HG03135 (cell line): ENCODE measurements at regions not wholly inside any gene's neighbourhood (a gene's known extent, or its start where the extent isn't known, plus 50 kb on each side); places are given as distances from the start of the nearest gene placed in this dataset.
"Not testable (repeated sequence)": the region's sequence is repeated elsewhere in the genome, so short reads cannot be mapped to it uniquely, and the experiment has no call there.

Experiments
- ATAC-seq: cut with Tn5 transposase; IDR thresholded peaks from one replicate; pipeline ENCODE4 v1.9.1; 2021; ENCODE audit warnings: mild to moderate bottlenecking, moderate library complexity; ENCODE audit not compliant: unreplicated experiment

DNA sequence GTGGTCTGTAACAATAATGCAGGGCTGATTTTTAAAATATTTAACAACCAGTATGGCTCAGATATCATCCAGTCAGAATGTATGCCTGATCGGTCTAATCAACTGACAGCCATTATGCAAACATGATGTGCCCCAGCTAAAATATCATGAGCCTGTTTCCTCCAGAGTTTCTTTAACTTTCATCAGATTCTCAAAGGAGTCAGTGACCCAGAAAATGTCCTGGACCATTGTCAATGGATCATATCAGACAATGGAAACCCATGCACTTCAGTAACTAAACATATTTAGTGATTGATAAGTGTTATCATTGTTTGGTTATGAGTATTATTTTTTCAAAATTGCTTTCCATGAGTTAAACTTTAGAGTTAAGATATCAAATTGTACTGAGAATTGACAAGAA lies 173.5 kb downstream of the LMBRD1 start:
- no peak for ATAC-seq

- no peak for ATAC-seq
These were observed 173.9 kb downstream of the LMBRD1 start for GRCh38 chr6:69622924-69623323.

GRCh38 chr6:69622230-69622629 lies 174.6 kb downstream of the LMBRD1 start:
- ATAC-seq, result no peak

DNA sequence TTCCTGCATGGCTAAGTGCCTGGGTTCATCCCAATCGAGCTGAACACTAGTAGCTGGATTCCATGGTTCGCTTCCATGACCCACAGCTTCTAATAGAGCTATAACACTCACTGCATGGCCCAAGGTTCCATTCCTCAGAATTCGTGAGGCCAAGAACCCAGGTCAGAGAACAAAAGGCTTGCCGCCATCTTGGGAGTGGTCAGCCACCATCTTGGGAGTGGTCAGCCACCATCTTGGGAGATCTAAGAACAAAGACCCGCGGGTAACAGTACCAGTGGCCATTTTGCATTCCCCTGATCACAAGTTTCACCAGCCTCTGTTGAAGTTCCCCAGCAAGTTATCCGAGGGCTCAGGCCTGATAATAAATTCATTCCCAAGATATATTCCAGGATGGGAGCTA lies 179.6 kb downstream of the LMBRD1 start:
- ATAC-seq, result no peak

GRCh38 chr6:69609836-69610472 lies 186.9 kb downstream of the LMBRD1 start:
- ATAC-seq, result no peak

- no peak for ATAC-seq
These were observed 195.7 kb downstream of the LMBRD1 start for GRCh38 chr6:69601132-69601531.

GRCh38 chr6:69594405-69594804 lies 202.4 kb downstream of the LMBRD1 start:
- ATAC-seq, result no peak

DNA sequence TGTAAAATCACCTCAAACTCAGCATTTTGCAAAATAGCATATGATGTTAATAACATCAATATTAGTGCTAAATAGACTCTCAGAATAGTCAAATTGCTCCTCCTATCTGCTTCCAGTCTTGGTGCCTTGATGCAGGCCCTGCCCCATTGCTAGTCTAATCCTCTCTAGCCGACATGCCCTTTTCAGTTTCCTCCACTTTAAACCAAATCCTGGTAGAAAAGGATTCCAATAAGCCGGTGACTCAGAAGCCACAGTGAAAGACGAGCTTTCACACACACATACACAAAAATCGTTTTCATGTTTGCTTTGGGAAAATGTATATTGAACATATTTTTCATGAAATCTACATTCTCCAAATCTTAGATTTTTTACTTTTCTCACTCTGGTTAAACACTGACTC lies 203.1 kb downstream of the LMBRD1 start:
- no peak for ATAC-seq

DNA sequence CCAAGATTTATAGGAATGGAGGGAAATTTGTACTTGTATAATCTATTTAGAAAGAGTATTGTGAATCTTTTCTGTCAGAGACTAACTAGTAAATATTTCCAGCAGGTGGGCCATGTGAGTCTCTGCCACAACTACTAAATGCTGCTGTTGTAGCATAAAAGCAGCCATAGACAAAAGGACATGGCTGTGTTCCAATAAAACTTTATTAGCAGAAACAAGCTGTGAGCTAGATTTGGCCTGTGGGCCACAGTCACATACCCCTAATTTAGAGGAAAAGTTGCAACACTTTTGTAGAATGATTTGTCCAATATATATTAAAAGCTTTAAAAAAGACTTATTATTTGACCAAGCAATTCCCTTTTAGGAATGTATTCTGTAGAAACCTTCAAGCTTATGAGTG lies 207.2 kb downstream of the LMBRD1 start:
- ATAC-seq, result no peak

DNA sequence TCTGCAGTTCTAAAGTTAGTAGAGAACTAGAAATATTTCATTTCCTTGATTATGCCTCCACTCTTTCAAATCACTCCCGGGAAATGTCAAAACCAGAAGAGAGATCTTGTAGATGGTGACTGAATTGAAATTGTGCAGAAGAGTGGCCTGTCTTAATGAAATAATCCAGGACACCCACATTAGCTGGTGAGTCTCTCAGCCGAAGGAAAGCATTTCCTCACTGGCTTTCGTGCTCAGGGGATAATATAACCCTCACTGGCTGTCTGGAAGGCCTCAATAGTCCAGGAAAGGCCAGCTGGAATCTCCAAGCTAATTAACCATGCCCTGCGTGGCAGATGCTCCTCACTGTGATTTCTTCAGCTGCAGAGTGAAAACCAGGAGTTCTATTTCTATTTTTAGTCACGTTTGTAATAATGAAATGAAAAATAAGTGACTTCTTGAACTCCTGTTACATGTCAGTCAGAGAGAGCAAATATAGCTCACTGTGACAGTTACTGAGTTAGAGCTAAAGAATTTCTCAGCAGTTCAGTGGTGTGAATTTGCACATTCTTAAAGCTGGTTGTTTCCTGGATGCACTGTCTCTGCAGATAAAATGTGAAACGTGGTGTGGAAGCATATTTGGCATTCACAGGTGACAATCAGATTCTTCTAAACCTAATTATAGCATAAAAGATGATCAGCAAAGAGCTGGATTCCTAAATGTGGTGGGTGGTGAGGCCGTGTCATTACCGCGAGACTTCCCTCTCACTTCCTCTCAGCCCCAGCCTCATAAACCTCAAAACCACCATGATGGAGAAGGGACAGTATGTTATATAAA lies 211.7 kb downstream of the LMBRD1 start:
- ATAC-seq, result peak; percentile 82

- ATAC-seq, result no peak
These were observed 212.3 kb downstream of the LMBRD1 start for GRCh38 chr6:69584536-69584912.

DNA sequence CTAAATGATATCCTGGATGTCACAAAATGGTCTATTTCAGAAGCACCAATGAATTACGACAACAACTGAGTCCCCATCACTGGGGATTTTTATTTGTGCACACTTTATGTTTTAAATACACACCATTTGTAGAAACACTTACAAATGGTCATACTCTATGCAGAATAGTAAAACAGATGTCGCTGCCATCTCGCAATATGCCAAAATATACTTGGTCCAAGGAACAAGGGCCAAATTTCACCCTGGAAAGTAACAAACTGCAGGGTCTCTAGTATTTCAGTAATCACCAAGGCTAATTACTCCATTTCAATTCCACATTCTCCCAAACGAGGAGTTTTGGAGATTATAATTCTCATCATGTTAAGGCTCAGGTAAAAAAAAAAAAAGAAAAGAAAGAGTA lies 215.2 kb downstream of the LMBRD1 start:
- no peak for ATAC-seq

- ATAC-seq, result no peak
These were observed 216.1 kb downstream of the LMBRD1 start for GRCh38 chr6:69580706-69581105.

DNA sequence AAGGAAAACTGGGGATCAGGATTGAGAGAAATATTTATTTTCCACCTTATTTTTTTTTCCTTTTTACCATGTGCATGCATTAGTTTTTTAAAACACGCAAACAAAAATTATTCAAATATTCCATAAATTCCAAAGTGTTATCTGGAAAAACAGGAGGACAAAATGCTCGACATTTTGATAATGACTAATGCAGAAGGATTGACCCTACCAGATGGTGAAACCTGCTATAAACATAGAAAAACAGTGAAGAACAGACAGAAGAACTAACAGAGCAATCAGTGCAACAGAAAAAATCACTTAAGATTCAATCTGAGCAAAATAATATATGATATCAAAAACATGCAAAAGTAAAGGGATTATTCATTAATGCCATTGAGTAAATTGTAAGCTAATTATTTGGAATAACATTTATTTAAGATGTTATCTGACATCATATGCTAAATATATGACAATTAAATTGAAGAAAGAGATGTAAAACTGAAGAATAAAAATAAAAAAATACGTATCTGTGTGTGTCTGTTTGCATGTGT lies 218.4 kb downstream of the LMBRD1 start:
- ATAC-seq, result no peak

GRCh38 chr6:69571234-69571633 lies 225.6 kb downstream of the LMBRD1 start:
- ATAC-seq, result no peak

- ATAC-seq, result no peak
These were observed 226.7 kb downstream of the LMBRD1 start for GRCh38 chr6:69570106-69570505.

DNA sequence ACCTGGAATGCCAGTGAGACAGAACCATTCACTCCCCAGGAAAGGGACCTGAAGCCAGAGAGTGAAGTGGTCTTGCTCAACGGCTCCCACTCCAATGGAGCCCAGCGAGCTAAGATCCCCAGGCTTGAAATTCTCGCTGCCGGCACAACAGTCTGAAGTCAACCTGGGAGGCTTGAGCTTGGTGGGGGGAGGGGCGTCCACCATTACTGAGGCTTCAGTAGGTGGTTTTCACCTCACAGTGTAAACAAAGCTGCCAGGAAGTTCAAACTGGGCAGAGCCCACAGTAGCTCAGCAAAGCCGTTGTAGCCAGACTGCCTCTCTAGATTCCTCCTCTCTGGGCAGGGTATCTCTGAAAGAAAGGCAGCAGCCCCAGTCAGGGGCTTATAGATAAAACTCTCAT lies 236.2 kb downstream of the LMBRD1 start:
- ATAC-seq, result not testable (repeated sequence)

DNA sequence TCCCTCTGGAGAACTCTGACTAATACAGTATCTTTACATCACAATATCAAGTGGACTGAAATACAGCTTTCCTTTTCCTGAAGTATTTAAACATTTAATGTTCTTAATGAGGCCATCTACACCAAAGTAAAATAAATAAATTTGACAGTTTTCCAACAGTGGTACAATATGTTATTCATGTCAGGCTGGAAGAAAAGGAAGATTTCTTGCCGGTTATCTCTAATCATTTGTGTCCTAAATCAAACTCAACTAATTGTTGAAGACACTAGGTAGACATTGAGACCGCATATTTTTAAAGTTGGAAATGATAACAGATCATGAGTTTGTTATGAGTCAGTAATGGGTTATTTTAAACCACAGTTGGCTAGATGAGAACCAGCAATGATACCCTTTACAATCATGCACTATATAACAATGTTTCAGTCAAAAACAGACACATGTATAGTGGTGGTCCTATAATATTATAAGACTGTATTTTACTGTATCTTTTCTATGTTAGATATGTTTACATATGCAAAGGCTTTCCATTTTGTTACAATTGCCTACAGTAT lies 241.6 kb downstream of the LMBRD1 start:
- no peak for ATAC-seq

DNA sequence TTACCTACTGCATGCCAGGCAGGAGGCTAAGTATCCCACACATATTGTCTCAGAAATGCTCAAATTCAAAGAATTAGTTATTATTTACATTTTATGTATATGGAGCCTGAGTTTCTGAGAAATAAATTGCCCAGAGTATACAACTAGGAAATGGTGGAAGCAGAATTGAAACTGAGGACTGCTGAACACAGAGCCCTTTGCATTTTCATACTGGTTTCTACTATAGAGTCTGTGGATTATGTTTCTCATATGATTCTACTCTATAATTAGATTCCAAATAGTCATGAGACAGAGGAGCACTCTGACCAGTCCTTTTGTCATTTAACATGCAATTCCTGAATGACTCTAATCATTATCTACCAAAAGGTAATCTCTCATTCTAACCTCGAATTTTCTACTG lies 254.3 kb downstream of the LMBRD1 start:
- no peak for ATAC-seq

GRCh38 chr6:69527921-69528476 lies 268.8 kb downstream of the LMBRD1 start:
- no peak for ATAC-seq

GRCh38 chr6:69515480-69515879 lies 281.3 kb downstream of the LMBRD1 start:
- ATAC-seq, result not testable (repeated sequence)

GRCh38 chr6:69494595-69494994 lies 302.2 kb downstream of the LMBRD1 start:
- no peak for ATAC-seq
